Progenitor cell of endocrine pancreas (in vitro differentiated cells): ENCODE measurements at regions not wholly inside any gene's neighbourhood (a gene's known extent, or its start where the extent isn't known, plus 50 kb on each side); places are given as distances from the start of the nearest gene placed in this dataset.

Source experiments
- DNase-seq: peaks from one replicate; pipeline ENCODE4 v3.0.0; 2021; ENCODE audit warnings: low spot score; ENCODE audit not compliant: unreplicated experiment
- H3K27ac Mint-ChIP-seq: 2 replicates; pipeline ENCODE4 v1.8.0; 2021; ENCODE audit warnings: mild to moderate bottlenecking, moderate library complexity, mixed read lengths
- H3K27me3 Mint-ChIP-seq: 2 replicates; pipeline ENCODE4 v1.8.0; 2021; ENCODE audit warnings: mixed read lengths
- H3K36me3 Mint-ChIP-seq: 2 replicates; pipeline ENCODE4 v1.8.0; 2022; ENCODE audit warnings: mixed read lengths; ENCODE audit not compliant: insufficient read depth
- H3K4me1 Mint-ChIP-seq: 2 replicates; pipeline ENCODE4 v1.8.0; 2021; ENCODE audit warnings: low read depth, mixed read lengths
- H3K4me3 Mint-ChIP-seq: 2 replicates; pipeline ENCODE4 v1.8.0; 2021; ENCODE audit warnings: low read depth, mild to moderate bottlenecking, moderate library complexity, mixed read lengths
- H3K9me3 Mint-ChIP-seq: 2 replicates; pipeline ENCODE4 v1.8.0; 2021; ENCODE audit warnings: low read depth, mixed read lengths
- CTCF ChIP-seq: fragments of 200-600 bp; sonication (generic); IDR thresholded peaks from one replicate; pipeline ENCODE4 v1.5.0; 2021; ENCODE audit warnings: antibody characterized with exemption, mild to moderate bottlenecking; ENCODE audit not compliant: unreplicated experiment

- no peak for TF ChIP-seq CTCF
- Mint-ChIP-seq H3K4me1 (no peaks in the 10 kb centered on the region), H3K27ac (no peak overlapping the region), H3K36me3 (no peaks in the 10 kb centered on the region), H3K4me3 (no peak overlapping the region), H3K9me3 (no peaks in the 10 kb centered on the region), H3K27me3 (no peaks in the 10 kb centered on the region)
- no peak for DNase-seq
Observed at GRCh38 chr4:60033826-60034225, 1166.3 kb upstream of the ADGRL3 start.

- H3K4me3 Mint-ChIP-seq = no peak overlapping the region
- no peak for DNase-seq
- no peak for TF ChIP-seq CTCF
- H3K4me1 Mint-ChIP-seq = no peaks in the 10 kb centered on the region
- no peaks in the 10 kb centered on the region for H3K36me3 Mint-ChIP-seq
- no peaks in the 10 kb centered on the region for H3K9me3 Mint-ChIP-seq
- H3K27ac Mint-ChIP-seq = no peak overlapping the region
- H3K27me3 Mint-ChIP-seq = no peaks in the 10 kb centered on the region
Observed at GRCh38 chr4:60034361-60034760, 1165.8 kb upstream of the ADGRL3 start.

GRCh38 chr4:60039908-60040307 is 1160.2 kb upstream of the ADGRL3 start:
- DNase-seq = no peak
- Mint-ChIP-seq H3K4me3 (no peak overlapping the region), H3K27me3 (no peaks in the 10 kb centered on the region), H3K9me3 (peaks cover 3% of the 10 kb centered on the region), H3K36me3 (no peaks in the 10 kb centered on the region), H3K4me1 (no peaks in the 10 kb centered on the region), H3K27ac (no peak overlapping the region)
- no peak for TF ChIP-seq CTCF

- H3K4me1 Mint-ChIP-seq = no peaks in the 10 kb centered on the region
- H3K36me3 Mint-ChIP-seq = no peaks in the 10 kb centered on the region
- TF ChIP-seq CTCF = no peak
- no peak overlapping the region for H3K27ac Mint-ChIP-seq
- DNase-seq = no peak
- no peaks in the 10 kb centered on the region for H3K27me3 Mint-ChIP-seq
- no peak overlapping the region for H3K4me3 Mint-ChIP-seq
- peaks cover 3% of the 10 kb centered on the region for H3K9me3 Mint-ChIP-seq
Observed at GRCh38 chr4:60042231-60042652, 1157.9 kb upstream of the ADGRL3 start.

- Mint-ChIP-seq H3K27me3 (no peaks in the 10 kb centered on the region), H3K27ac (no peak overlapping the region), H3K9me3 (peaks cover 3% of the 10 kb centered on the region), H3K4me1 (no peaks in the 10 kb centered on the region), H3K4me3 (no peak overlapping the region), H3K36me3 (no peaks in the 10 kb centered on the region)
- TF ChIP-seq CTCF = no peak
- DNase-seq = no peak
Observed at GRCh38 chr4:60042941-60043340, 1157.2 kb upstream of the ADGRL3 start.

GRCh38 chr4:60078984-60079383 is 1121.1 kb upstream of the ADGRL3 start:
- no peak for TF ChIP-seq CTCF

More at GRCh38 chr4:60078984-60079383, 1121.1 kb upstream of the ADGRL3 start:
- Mint-ChIP-seq H3K4me3 (no peak overlapping the region), H3K9me3 (no peaks in the 10 kb centered on the region), H3K27ac (no peak overlapping the region), H3K4me1 (no peaks in the 10 kb centered on the region), H3K27me3 (no peaks in the 10 kb centered on the region), H3K36me3 (no peaks in the 10 kb centered on the region)
- no peak for DNase-seq
